ENCODE measurements at regions not wholly inside any gene's neighbourhood (a gene's known extent, or its start where the extent isn't known, plus 50 kb on each side); places are given as distances from the start of the nearest gene placed in this dataset.
"Not testable (repeated sequence)": the region's sequence is repeated elsewhere in the genome, so short reads cannot be mapped to it uniquely, and the experiment has no call there.

DNA sequence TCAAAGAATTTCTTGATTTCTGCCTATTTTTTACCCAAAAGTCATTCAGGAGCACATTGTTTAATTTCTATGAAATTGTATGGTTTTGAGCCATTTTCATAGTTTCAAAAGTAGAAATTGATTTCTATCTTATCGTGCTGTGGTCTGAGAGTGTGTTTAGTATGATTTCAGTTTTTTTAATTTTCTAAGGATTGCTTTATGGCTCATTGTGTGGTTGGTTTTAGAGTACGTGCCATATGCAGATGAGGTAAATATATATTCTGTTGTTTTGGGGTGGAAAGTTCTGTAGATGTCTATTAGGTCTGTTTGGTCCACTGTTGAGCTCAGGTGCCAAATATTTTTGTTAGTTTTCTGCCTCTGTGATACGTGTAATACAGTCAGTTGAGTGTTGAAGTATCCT is 487.1 kb upstream of the CBLB start:
- no peaks in the 10 kb centered on the region for H3K9me3 ChIP-seq (ENCODE audit: insufficient read depth, low read length, severe bottlenecking)
- H3K4me1 ChIP-seq (ENCODE audit: insufficient read depth, low read length): no peaks in the 10 kb centered on the region
- H4K20me1 ChIP-seq (ENCODE audit: insufficient read depth, low read length): no peaks in the 10 kb centered on the region
- no peaks in the 10 kb centered on the region for H3K36me3 ChIP-seq (ENCODE audit: insufficient read depth, low read length)
- no peak for ATAC-seq (ENCODE audit: insufficient read depth, low read depth)
- H3K27ac ChIP-seq (ENCODE audit: low read length): no peak overlapping the region
- H3K4me2 ChIP-seq (ENCODE audit: insufficient read depth, low read length): no peak overlapping the region
- no peak overlapping the region for H3K4me3 ChIP-seq (ENCODE audit: low read depth in 1 of 2, low read length in 2 of 2)
- H2AFZ ChIP-seq (ENCODE audit: low read depth, low read length): no peak overlapping the region
- no peaks in the 10 kb centered on the region for H3K27me3 ChIP-seq (ENCODE audit: insufficient read depth, low read length, poor library complexity)
- TF ChIP-seq, protein P1, sequence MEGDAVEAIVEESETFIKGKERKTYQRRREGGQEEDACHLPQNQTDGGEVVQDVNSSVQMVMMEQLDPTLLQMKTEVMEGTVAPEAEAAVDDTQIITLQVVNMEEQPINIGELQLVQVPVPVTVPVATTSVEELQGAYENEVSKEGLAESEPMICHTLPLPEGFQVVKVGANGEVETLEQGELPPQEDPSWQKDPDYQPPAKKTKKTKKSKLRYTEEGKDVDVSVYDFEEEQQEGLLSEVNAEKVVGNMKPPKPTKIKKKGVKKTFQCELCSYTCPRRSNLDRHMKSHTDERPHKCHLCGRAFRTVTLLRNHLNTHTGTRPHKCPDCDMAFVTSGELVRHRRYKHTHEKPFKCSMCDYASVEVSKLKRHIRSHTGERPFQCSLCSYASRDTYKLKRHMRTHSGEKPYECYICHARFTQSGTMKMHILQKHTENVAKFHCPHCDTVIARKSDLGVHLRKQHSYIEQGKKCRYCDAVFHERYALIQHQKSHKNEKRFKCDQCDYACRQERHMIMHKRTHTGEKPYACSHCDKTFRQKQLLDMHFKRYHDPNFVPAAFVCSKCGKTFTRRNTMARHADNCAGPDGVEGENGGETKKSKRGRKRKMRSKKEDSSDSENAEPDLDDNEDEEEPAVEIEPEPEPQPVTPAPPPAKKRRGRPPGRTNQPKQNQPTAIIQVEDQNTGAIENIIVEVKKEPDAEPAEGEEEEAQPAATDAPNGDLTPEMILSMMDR (IDR thresholded peaks at IDR 0.05; ENCODE audit: borderline replicate concordance, extremely low read depth, low read length, poor library complexity, severe bottlenecking): no peak
- TF ChIP-seq EZH2 (IDR thresholded peaks at IDR 0.05; ENCODE audit: borderline replicate concordance, low read depth, low read length, severe bottlenecking): no peak
- no peak overlapping the region for H3K9ac ChIP-seq (ENCODE audit: low read depth, low read length)
- no peaks in the 10 kb centered on the region for H3K79me2 ChIP-seq (ENCODE audit: insufficient read depth, low read length)
- no peak for DNase-seq

DNA sequence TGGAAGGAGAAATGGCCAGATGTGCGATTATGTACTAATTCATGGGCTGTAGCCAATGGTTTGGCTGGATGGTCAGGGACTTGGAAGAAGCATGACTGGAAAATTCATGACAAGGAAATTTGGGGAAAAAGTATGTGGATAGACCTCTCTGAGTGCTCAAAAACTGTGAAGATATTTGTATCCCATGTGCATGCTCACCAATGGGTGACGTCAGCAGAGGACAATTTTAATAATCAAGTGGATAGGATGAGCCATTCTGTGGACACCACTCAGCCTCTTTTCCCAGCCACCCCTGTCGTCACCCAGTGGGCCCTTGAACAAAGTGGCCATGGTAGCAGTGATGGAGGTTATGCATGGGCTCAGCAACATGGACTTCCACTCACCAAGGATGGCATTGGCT is 490.9 kb upstream of the CBLB start:
- Histone ChIP-seq H3K9me3 (ENCODE audit: insufficient read depth, low read length, severe bottlenecking) (no peaks in the 10 kb centered on the region), H3K79me2 (ENCODE audit: insufficient read depth, low read length) (no peaks in the 10 kb centered on the region), H3K4me1 (ENCODE audit: insufficient read depth, low read length) (no peaks in the 10 kb centered on the region), H3K4me3 (ENCODE audit: low read depth in 1 of 2, low read length in 2 of 2) (no peak overlapping the region), H3K27me3 (ENCODE audit: insufficient read depth, low read length, poor library complexity) (no peaks in the 10 kb centered on the region), H4K20me1 (ENCODE audit: insufficient read depth, low read length) (no peaks in the 10 kb centered on the region), H3K36me3 (ENCODE audit: insufficient read depth, low read length) (no peaks in the 10 kb centered on the region), H3K27ac (ENCODE audit: low read length) (no peak overlapping the region), H3K9ac (ENCODE audit: low read depth, low read length) (no peak overlapping the region), H2AFZ (ENCODE audit: low read depth, low read length) (no peak overlapping the region), H3K4me2 (ENCODE audit: insufficient read depth, low read length) (no peak overlapping the region)
- no peak for TF ChIP-seq EZH2 (IDR thresholded peaks at IDR 0.05; ENCODE audit: borderline replicate concordance, low read depth, low read length, severe bottlenecking)
- TF ChIP-seq, protein P1 (IDR thresholded peaks at IDR 0.05; ENCODE audit: borderline replicate concordance, extremely low read depth, low read length, poor library complexity, severe bottlenecking): no peak
- DNase-seq: no peak
- no peak for ATAC-seq (ENCODE audit: insufficient read depth, low read depth)

DNA sequence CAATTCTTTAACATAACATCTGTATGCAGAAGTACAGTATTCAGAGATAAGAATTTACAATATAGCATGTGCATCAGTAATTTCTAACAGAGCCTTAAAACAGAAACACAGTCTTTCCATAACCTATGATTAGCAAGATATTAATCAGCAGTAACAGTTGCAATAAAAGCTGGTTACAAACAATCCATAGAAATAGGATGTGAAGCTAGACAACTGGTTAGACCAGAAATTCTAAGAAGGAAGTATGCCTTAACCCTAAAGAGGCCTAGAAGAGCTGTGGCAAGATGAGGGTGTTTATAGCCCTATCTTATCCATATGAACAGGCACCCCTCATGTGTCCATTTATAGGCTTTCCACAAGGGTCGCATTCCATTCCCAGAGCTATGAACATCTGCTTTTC is 492.1 kb upstream of the CBLB start:
- H3K9me3 ChIP-seq (ENCODE audit: insufficient read depth, low read length, severe bottlenecking); H3K4me3 ChIP-seq (ENCODE audit: low read depth in 1 of 2, low read length in 2 of 2); H3K4me1 ChIP-seq (ENCODE audit: insufficient read depth, low read length); H3K4me2 ChIP-seq (ENCODE audit: insufficient read depth, low read length); H3K27me3 ChIP-seq (ENCODE audit: insufficient read depth, low read length, poor library complexity); H3K79me2 ChIP-seq (ENCODE audit: insufficient read depth, low read length); DNase-seq; ATAC-seq (ENCODE audit: insufficient read depth, low read depth); H2AFZ ChIP-seq (ENCODE audit: low read depth, low read length); H3K9ac ChIP-seq (ENCODE audit: low read depth, low read length); H4K20me1 ChIP-seq (ENCODE audit: insufficient read depth, low read length); H3K36me3 ChIP-seq (ENCODE audit: insufficient read depth, low read length); H3K27ac ChIP-seq (ENCODE audit: low read length): not testable (repeated sequence)

DNA sequence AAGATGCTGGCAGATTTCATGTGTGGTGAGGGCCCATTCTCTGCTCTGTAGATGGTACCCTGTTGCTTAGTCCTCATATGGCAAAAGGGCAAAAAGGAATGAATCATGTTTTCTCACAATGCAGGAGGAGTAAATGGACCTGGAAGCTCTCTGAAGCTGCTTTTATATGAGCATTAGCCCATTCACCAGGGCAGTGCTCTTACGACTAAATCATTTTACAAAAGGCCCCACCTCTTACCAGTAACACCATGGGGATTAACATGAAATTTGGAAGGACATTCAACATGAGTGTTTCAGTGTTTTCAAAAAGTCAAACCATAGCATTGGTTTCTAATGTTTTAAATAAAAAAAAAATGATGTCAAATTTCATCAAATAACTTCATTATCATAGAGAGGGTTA is 495.7 kb upstream of the CBLB start:
- no peak overlapping the region for H3K27ac ChIP-seq (ENCODE audit: low read length)
- no peaks in the 10 kb centered on the region for H3K36me3 ChIP-seq (ENCODE audit: insufficient read depth, low read length)
- TF ChIP-seq, protein P1 (IDR thresholded peaks at IDR 0.05; ENCODE audit: borderline replicate concordance, extremely low read depth, low read length, poor library complexity, severe bottlenecking): no peak
- TF ChIP-seq EZH2 (IDR thresholded peaks at IDR 0.05; ENCODE audit: borderline replicate concordance, low read depth, low read length, severe bottlenecking): no peak
- DNase-seq (no peak), ATAC-seq (ENCODE audit: insufficient read depth, low read depth) (no peak)
- H3K79me2 ChIP-seq (ENCODE audit: insufficient read depth, low read length): no peaks in the 10 kb centered on the region
- H3K4me1 ChIP-seq (ENCODE audit: insufficient read depth, low read length): peaks cover 4% of the 10 kb centered on the region
- no peaks in the 10 kb centered on the region for H3K27me3 ChIP-seq (ENCODE audit: insufficient read depth, low read length, poor library complexity)
- no peak overlapping the region for H2AFZ ChIP-seq (ENCODE audit: low read depth, low read length)
- H4K20me1 ChIP-seq (ENCODE audit: insufficient read depth, low read length): no peaks in the 10 kb centered on the region
- no peak overlapping the region for H3K4me2 ChIP-seq (ENCODE audit: insufficient read depth, low read length)
- H3K9ac ChIP-seq (ENCODE audit: low read depth, low read length): no peak overlapping the region
- H3K9me3 ChIP-seq (ENCODE audit: insufficient read depth, low read length, severe bottlenecking): no peaks in the 10 kb centered on the region
- H3K4me3 ChIP-seq (ENCODE audit: low read depth in 1 of 2, low read length in 2 of 2): no peak overlapping the region
